Gastroesophageal sphincter (tissue), 3 donors: ENCODE measurements at regions not wholly inside any gene's neighbourhood (a gene's known extent, or its start where the extent isn't known, plus 50 kb on each side); places are given as distances from the start of the nearest gene placed in this dataset.

Experiments
- EP300 ChIP-seq: sonication (generic); formaldehyde crosslinking; IDR thresholded peaks from one replicate; pipeline ENCODE4 v1.6.1; 2017; ENCODE audit warnings: antibody characterized with exemption, mild to moderate bottlenecking
- TF ChIP-seq, protein P1 (sequence below), 4 experiments: fragments of 200-600 bp in 2 of 4; fragments of 450-650 bp in 2 of 4; sonication (generic) in 1 of 4; IDR thresholded peaks; one replicate each; pipeline ENCODE4 v1.5.1; 2017 to 2019; ENCODE audit warnings: antibody characterized with exemption in 4 of 4, mild to moderate bottlenecking in 2 of 4, moderate library complexity in 2 of 4

DNA sequence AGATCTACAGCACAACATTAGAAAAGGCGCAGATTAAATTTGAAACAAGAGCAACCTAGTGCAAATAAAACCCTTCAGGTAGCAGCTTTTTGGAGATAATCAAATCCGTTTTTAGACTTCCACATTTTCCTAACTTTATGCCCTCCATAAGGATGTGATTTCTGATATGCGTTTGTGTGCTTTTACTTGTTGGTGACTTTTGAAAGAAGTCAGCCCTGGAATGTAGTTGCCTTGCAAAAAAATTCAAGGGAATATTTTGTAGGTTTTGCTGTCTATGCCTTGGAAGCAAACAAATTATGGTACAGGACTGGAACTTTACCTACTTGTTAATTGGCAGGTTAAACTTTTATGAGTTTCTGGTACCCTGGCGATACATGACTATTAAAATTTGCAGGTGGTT lies 86.7 kb upstream of the HDAC9 start:
- TF ChIP-seq, protein P1, sequence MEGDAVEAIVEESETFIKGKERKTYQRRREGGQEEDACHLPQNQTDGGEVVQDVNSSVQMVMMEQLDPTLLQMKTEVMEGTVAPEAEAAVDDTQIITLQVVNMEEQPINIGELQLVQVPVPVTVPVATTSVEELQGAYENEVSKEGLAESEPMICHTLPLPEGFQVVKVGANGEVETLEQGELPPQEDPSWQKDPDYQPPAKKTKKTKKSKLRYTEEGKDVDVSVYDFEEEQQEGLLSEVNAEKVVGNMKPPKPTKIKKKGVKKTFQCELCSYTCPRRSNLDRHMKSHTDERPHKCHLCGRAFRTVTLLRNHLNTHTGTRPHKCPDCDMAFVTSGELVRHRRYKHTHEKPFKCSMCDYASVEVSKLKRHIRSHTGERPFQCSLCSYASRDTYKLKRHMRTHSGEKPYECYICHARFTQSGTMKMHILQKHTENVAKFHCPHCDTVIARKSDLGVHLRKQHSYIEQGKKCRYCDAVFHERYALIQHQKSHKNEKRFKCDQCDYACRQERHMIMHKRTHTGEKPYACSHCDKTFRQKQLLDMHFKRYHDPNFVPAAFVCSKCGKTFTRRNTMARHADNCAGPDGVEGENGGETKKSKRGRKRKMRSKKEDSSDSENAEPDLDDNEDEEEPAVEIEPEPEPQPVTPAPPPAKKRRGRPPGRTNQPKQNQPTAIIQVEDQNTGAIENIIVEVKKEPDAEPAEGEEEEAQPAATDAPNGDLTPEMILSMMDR (IDR thresholded peaks at IDR 0.05), result no peak
- TF ChIP-seq EP300, result no peak
